TTC549 (cell line): ENCODE measurements at regions not wholly inside any gene's neighbourhood (a gene's known extent, or its start where the extent isn't known, plus 50 kb on each side); places are given as distances from the start of the nearest gene placed in this dataset.
A peak's percentile ranks its signal among the peaks of the same experiment; 100 is the strongest.
"Not testable (repeated sequence)": the region's sequence is repeated elsewhere in the genome, so short reads cannot be mapped to it uniquely, and the experiment has no call there.

Source experiments
- FAIRE-seq: peaks from 2 replicates; lab custom pipeline; 2012; peaks lifted over from hg19 to GRCh38; lab: Jason Lieb, UNC

GRCh38 chr7:125118444-125118843 is 188.8 kb upstream of the POT1 start:
- no peak for FAIRE-seq

- no peak for FAIRE-seq
These were observed 183.2 kb upstream of the POT1 start for GRCh38 chr7:125112850-125113249.

- no peak for FAIRE-seq
These were observed 169.9 kb upstream of the POT1 start for GRCh38 chr7:125099519-125099918.

GRCh38 chr7:125098377-125098970 is 168.8 kb upstream of the POT1 start:
- no peak for FAIRE-seq

- FAIRE-seq: no peak
These were observed 161.0 kb upstream of the POT1 start for GRCh38 chr7:125090596-125090995.

GRCh38 chr7:125089171-125089570 is 159.5 kb upstream of the POT1 start:
- no peak for FAIRE-seq

- FAIRE-seq: no peak
These were observed 158.9 kb upstream of the POT1 start for GRCh38 chr7:125088555-125088954.

GRCh38 chr7:125085084-125085483 is 155.5 kb upstream of the POT1 start:
- FAIRE-seq: no peak

GRCh38 chr7:125084196-125084595 is 154.6 kb upstream of the POT1 start:
- no peak for FAIRE-seq

- FAIRE-seq: no peak
These were observed 144.5 kb upstream of the POT1 start for GRCh38 chr7:125074141-125074540.

GRCh38 chr7:125065546-125065945 is 135.9 kb upstream of the POT1 start:
- FAIRE-seq: no peak

GRCh38 chr7:125065001-125065400 is 135.4 kb upstream of the POT1 start:
- FAIRE-seq: no peak

- no peak for FAIRE-seq
These were observed 132.3 kb upstream of the POT1 start for GRCh38 chr7:125061776-125062397.

- not testable (repeated sequence) for FAIRE-seq
These were observed 131.6 kb upstream of the POT1 start for GRCh38 chr7:125061083-125061745.

GRCh38 chr7:125059861-125060456 is 130.3 kb upstream of the POT1 start:
- peak; percentile 83 for FAIRE-seq

GRCh38 chr7:125057963-125058362 is 128.3 kb upstream of the POT1 start:
- no peak for FAIRE-seq

GRCh38 chr7:125055376-125055775 is 125.8 kb upstream of the POT1 start:
- FAIRE-seq: no peak

GRCh38 chr7:125046767-125047166 is 117.1 kb upstream of the POT1 start:
- FAIRE-seq: no peak

GRCh38 chr7:125033506-125033905 is 103.9 kb upstream of the POT1 start:
- no peak for FAIRE-seq

- no peak for FAIRE-seq
These were observed 103.3 kb upstream of the POT1 start for GRCh38 chr7:125032943-125033342.

GRCh38 chr7:125030756-125031387 is 101.2 kb upstream of the POT1 start:
- FAIRE-seq: no peak

GRCh38 chr7:125025620-125026019 is 96.0 kb upstream of the POT1 start:
- no peak for FAIRE-seq

GRCh38 chr7:125020801-125021200 is 91.2 kb upstream of the POT1 start:
- no peak for FAIRE-seq
